ENCODE measurements at regions not wholly inside any gene's neighbourhood (a gene's known extent, or its start where the extent isn't known, plus 50 kb on each side); places are given as distances from the start of the nearest gene placed in this dataset.

GRCh38 chr11:79510960-79511359 lies 70.1 kb upstream of the TENM4 start:
- 31% methylated on average over 9 of the region's 9 CpGs for WGBS (ENCODE audit: missing lambda C conversion rate)
- FAIRE-seq (no peak), DNase-seq (ENCODE audit: low read depth in 1 of 2, low spot score in 1 of 2) (no peak), ATAC-seq (no peak)
- ChIA-PET CTCF (interaction anchor here (0.6 to 1.5 kb wide), 2 partner anchors 17 to 537 kb away, joined by 3 read pairs; no protein-coding TSS in a partner anchor), POLR2A (no interaction called here)
- no peaks in the 10 kb centered on the region for H3K9me3 ChIP-seq
- TF ChIP-seq MAFK (IDR thresholded peaks at IDR 0.05; ENCODE audit: partially characterized antibody) = peak; percentile 87
- TF ChIP-seq SMC3 (IDR thresholded peaks at IDR 0.05) = no peak
- no peak for TF ChIP-seq CBX2 (IDR thresholded peaks at IDR 0.05; ENCODE audit: borderline replicate concordance, low read depth)
- H3K4me2 ChIP-seq = no peak overlapping the region
- H3K27ac ChIP-seq = no peak overlapping the region
- H3K4me1 ChIP-seq = no peaks in the 10 kb centered on the region
- H3K4me3 ChIP-seq = no peak overlapping the region

GRCh38 chr11:79508461-79508860 lies 67.6 kb upstream of the TENM4 start:
- Histone ChIP-seq H3K9me3 (no peaks in the 10 kb centered on the region), H3K4me3 (no peak overlapping the region), H3K4me1 (no peaks in the 10 kb centered on the region), H3K4me2 (no peak overlapping the region), H3K27ac (no peak overlapping the region)
- CTCF ChIA-PET = interaction anchor here (1.2 kb wide), 1 partner anchor 67 kb away, joined by 3 read pairs; no protein-coding TSS in a partner anchor
- DNase-seq (ENCODE audit: low read depth in 1 of 2, low spot score in 1 of 2) = no peak
- 1% methylated on average over 3 of the region's 3 CpGs for WGBS (ENCODE audit: missing lambda C conversion rate)
- TF ChIP-seq CBX8 (IDR thresholded peaks at IDR 0.05) = no peak
- TF ChIP-seq RCOR1 (IDR thresholded peaks at IDR 0.05; ENCODE audit: low read depth, low read length) = no peak
- TF ChIP-seq POLR2A (IDR thresholded peaks at IDR 0.05; ENCODE audit: low read length) = no peak
- no peak for TF ChIP-seq EP300 (IDR thresholded peaks at IDR 0.05)
- no peak for TF ChIP-seq TP53 (CRISPR knock-in tag; IDR thresholded peaks at IDR 0.05)
- no peak for TF ChIP-seq HMGXB4 (CRISPR knock-in tag; IDR thresholded peaks at IDR 0.05; ENCODE audit: borderline replicate concordance)
- no peak for TF ChIP-seq NFE2L2 (conservative IDR thresholded peaks at IDR 0.05; ENCODE audit: low read length)
- no peak for TF ChIP-seq ZC3H11A (IDR thresholded peaks at IDR 0.05)
- no peak for ATAC-seq
- POLR2A ChIA-PET = no interaction called here
- FAIRE-seq = no peak

- H3K4me3 ChIP-seq = no peak overlapping the region
- FAIRE-seq (no peak), ATAC-seq (no peak), DNase-seq (ENCODE audit: low read depth in 1 of 2, low spot score in 1 of 2) (no peak)
- TF ChIP-seq TFCP2L1 (CRISPR knock-in tag; IDR thresholded peaks at IDR 0.05) (no peak), KDM1A (IDR thresholded peaks at IDR 0.05; ENCODE audit: low read depth) (no peak), CTCF (IDR thresholded peaks at IDR 0.05) (no peak), HOXA7 (CRISPR knock-in tag; IDR thresholded peaks at IDR 0.05) (no peak), HMGXB4 (CRISPR knock-in tag; IDR thresholded peaks at IDR 0.05; ENCODE audit: borderline replicate concordance) (no peak), CBX8 (IDR thresholded peaks at IDR 0.05) (no peak), HDAC2 (IDR thresholded peaks at IDR 0.05) (no peak), MAFK (IDR thresholded peaks at IDR 0.05; ENCODE audit: partially characterized antibody) (no peak), ZSCAN20 (CRISPR knock-in tag; IDR thresholded peaks at IDR 0.05) (no peak), E2F6 (IDR thresholded peaks at IDR 0.05; ENCODE audit: borderline replicate concordance, low read depth) (no peak), EHF (CRISPR knock-in tag; IDR thresholded peaks at IDR 0.05) (no peak), GATA3 (IDR thresholded peaks at IDR 0.05; ENCODE audit: borderline replicate concordance) (no peak), EHMT2 (IDR thresholded peaks at IDR 0.05; ENCODE audit: low read depth) (no peak), CEBPB (IDR thresholded peaks at IDR 0.05) (no peak), EP300 (IDR thresholded peaks at IDR 0.05) (no peak), MAX (IDR thresholded peaks at IDR 0.05) (no peak), PBX3 (IDR thresholded peaks at IDR 0.05) (no peak), SREBF2 (IDR thresholded peaks at IDR 0.05) (no peak), FOSB (CRISPR knock-in tag; IDR thresholded peaks at IDR 0.05) (no peak)
- POLR2A ChIA-PET = no interaction called here
- no peaks in the 10 kb centered on the region for H3K4me1 ChIP-seq
- H3K9me3 ChIP-seq = no peaks in the 10 kb centered on the region
- CTCF ChIA-PET = interaction anchor here (1.2 kb wide), 1 partner anchor 66 kb away, joined by 3 read pairs; no protein-coding TSS in a partner anchor
- 16% methylated on average over 7 of the region's 7 CpGs for WGBS (ENCODE audit: missing lambda C conversion rate)
- H3K4me2 ChIP-seq = no peak overlapping the region
- no peak overlapping the region for H3K27ac ChIP-seq
Measured at GRCh38 chr11:79507706-79508105, 66.9 kb upstream of the TENM4 start.
